PC-9 (cell line): ENCODE measurements at regions not wholly inside any gene's neighbourhood (a gene's known extent, or its start where the extent isn't known, plus 50 kb on each side); places are given as distances from the start of the nearest gene placed in this dataset.

Experiments
- CTCF ChIP-seq: fragments of 200-600 bp; sonication (generic); conservative IDR thresholded peaks from 2 replicates; pipeline ENCODE4 v1.6.1; 2017; ENCODE audit warnings: mixed run types, antibody characterized with exemption, mild to moderate bottlenecking, moderate library complexity
- EZH2 ChIP-seq: fragments of 200-600 bp; sonication (generic); IDR thresholded peaks from 2 replicates; pipeline ENCODE4 v1.8.0; 2017; ENCODE audit warnings: antibody characterized with exemption, low read depth

DNA sequence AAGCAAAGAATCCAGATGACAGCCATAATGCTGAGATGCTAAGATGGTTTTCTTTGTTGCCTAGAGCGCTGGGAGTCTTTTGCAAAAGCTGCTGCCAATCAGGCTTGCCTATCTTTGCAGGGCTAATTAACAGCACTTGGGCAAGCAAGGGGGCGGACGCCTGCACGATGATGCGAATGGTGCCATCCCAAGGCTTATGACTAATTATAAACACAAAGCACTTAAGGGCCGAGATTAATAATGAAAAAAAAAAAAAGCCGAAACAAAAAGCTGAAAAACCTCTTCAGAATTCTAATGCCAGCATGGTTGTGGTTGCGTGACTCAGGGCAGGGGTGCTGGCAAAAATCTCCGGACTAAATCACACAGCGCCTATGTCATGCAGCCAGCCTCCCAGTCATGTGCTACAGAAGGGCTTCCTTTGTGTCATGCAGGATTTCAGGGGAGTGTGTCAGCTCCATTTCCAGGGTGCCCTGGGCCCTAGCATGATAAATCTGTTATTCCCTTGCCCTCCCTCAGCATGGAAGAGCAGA, 185.0 kb upstream of the ANKRD28 start:
- TF ChIP-seq CTCF (no peak), EZH2 (no peak)
